Right lung (tissue), 2 donors: ENCODE measurements at regions not wholly inside any gene's neighbourhood (a gene's known extent, or its start where the extent isn't known, plus 50 kb on each side); places are given as distances from the start of the nearest gene placed in this dataset.
A peak's percentile ranks its signal among the peaks of the same experiment; 100 is the strongest.
"Not testable (repeated sequence)": the region's sequence is repeated elsewhere in the genome, so short reads cannot be mapped to it uniquely, and the experiment has no call there.

Experiments
- DNase-seq, 2 donors: peaks; one replicate each; pipeline ENCODE4 v3.0.0-alpha.2; 2013

- DNase-seq: no peak
Measured at GRCh38 chr6:168255283-168255881, 64.2 kb downstream of the DACT2 start.

DNA sequence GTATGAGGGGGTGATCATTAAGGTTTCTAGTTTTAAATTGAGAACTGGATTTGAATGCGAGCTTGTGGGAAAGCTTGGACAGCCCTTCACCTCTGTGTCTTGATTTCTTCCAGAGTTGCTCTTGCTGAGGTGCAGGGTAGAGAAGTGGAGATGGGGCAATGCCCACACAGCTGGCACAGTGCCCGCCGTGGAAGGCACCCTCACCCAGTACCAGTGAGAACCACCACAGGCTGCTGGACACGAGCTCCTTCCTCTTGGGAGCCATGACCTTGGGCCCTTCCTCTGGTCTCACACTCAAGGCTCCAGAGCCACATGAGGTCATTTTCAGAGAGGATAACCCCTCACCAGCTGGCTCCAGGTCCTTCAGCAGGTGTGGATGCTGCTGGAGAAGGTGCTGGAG is 67.3 kb downstream of the DACT2 start:
- no peak for DNase-seq

DNA sequence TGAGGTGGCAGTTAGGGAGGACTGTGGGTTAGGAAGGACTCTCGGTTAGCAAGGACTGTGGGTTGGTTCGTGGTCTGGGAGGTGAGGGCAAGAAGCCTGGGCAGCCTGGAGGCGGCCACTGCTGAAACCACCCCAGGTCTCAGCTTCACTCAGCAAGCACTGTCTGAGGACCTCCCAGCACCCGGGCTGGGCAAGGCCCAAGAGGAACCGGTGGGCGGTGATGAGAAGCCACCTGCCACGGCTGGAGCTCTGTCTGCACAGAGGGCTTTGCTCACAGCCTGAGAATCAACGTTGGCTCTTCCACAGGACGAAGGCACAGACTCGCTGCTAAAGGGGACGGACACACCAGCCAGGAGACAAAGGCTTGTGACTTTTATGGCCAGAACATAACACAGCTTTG is 69.3 kb downstream of the DACT2 start:
- DNase-seq: no peak

DNA sequence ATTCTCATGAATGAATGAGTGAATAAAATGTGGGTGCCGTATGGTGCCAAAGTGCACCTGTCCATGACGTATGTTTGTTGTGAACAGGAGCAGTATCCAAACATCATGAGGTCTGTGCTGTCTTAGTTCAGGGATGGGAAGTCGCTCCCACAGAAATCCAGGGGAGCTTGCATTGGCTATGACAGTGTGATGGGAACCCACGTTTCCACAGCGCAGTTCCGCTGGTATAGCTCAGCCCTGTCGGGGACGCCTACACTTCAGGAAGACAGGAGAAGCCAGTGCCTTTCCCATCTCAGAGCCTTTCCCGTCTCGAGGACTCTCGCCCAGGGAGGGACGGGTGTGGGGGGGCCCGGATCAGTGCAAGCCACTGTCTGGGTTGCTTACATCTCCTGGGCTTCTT is 69.8 kb downstream of the DACT2 start:
- no peak for DNase-seq

DNA sequence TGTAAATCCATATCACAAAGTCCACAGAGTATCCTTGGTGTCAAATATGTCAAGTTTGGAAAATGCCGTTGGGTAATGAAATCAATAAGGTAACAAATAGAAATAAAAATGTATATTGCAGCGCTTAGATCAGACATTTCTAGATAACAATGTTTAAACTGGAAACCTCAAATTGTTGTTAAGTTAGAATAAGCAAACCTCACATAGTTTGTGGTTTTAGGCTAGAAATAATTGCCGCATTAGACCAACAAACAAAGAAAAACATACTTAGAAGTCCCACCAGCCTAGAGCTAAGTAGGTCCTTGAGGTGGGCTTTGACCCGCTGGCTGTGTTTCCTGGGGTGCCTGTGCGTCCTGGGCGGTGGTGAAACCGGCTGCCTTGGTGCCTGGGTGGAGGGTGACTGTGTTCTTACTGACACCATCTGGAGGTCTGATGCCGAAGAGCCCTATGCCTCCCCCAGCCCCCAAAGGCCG is 71.4 kb downstream of the DACT2 start:
- no peak for DNase-seq

DNA sequence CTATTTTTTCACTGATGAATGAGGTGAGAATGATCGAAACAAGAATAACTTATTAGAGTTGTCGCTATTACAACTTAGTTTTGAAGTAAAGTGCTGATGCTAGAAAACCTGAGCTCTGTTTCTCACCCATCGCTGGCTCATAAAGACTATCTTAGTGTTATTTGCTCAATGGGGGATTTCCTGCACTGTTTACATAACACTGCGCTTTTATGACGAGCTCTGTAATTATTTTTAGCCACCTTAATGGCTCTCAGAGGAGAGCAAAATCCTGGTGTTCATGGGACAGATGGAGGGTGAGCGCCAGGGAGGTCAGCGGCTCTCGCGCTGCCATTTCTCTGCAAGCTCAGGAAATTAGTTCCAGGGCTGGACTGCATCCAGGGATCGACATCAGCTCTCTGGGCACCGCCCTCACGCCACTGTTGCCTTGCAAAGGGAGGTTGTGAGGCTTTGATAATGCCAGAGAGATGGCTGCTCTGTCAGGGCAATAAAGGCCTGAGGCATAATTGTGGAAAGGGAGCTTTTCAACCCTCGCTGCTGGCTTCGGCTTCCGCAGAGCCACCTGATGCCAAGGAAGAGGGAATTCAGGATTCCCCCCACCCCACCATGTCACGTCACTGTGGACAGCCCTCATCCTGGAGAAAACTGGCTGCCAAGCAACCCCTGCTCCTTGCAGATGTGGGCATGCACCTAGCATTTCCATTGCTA is 72.0 kb downstream of the DACT2 start:
- peak; percentile 51 to 57 for DNase-seq

- DNase-seq: no peak
Measured at GRCh38 chr6:168244961-168245551, 74.5 kb downstream of the DACT2 start.

- DNase-seq: no peak
Measured at GRCh38 chr6:168243812-168244376, 75.7 kb downstream of the DACT2 start.

DNA sequence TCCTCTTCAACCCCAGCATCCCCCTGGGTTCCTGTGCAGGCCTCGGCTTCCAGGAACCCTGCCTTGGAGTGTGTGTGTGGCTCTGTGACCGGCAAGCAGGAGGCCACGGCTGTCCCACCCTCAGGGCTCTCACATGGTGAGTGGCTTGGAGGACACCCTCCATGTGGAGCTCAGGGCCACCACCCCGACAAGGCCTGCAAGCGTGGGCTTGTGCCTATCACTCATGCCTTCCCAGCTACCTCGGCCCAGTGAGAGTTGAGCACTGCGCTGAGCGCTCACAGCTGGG is 76.7 kb downstream of the DACT2 start:
- no peak for DNase-seq

GRCh38 chr6:168242111-168242939 is 77.3 kb downstream of the DACT2 start:
- no peak for DNase-seq

- no peak for DNase-seq
Measured at GRCh38 chr6:168240160-168240559, 79.4 kb downstream of the DACT2 start.

DNA sequence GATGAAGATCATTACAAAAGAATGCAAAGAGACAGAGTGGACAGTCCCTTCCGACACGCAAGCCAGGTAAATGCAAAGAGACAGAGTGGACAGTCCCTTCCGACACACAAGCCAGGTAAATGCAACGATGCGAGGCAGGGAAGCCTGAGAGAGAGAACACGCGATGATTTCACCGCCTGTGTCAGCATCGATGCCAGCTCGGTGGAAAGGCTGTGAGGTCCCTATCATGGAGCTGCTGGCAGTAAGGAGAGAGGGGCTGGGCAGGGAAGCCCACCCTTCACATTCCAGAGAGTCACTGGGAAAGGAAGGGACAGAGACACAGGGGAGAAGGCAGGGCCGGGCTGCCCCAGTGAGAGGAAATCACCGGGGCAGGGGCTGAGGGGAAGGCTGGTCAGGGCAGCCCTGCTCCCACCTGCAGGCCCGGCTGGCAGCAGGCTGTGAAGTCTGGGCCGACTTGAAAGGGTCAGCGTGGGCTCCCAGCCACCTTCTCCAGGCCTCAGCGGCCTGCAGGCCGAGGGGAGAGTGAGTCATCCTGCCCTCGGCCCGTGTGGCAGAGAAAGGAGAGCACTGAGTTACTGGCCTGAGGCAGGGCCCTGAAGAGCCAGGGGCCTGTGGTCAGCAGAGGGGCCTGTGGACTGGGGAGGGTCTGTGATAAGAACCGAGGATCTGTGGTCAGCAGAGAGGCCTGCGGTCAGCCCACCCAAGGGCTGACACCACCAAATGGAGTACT is 80.4 kb downstream of the DACT2 start:
- DNase-seq: no peak

DNA sequence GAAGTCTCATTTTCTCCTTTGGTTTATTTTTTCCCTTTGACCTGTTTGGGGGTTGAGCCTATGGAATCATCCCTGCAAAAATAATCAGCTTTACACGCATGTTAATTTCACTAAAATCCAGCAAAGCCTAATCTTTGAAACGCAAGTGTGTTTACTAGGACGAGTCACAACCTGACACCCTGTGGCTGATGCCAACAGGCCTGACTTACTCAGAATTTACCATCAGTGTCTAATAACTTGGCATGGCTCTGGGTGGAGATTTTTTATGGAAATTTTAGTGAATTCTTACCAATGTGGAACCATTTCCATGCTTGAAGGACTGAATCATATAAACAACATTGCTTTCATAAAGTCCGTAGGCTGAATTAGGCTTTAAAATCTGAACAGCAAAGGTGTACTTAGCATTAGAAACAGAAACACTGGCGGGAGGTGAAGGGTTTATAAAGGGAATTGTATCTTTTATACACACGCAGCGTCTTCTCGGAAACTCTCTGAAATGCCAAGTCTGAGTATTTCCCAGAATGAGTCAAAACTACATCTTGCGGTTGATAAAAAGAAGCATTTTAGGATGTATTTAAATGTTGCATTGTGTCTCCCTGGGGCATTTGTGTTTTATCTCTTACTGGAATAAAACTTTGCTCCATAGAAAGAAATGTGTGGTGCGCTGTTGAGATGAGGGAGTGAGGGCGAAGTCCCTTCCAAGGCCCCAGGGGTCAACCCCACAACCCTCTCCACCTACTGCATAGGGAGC is 81.2 kb downstream of the DACT2 start:
- DNase-seq: no peak

DNA sequence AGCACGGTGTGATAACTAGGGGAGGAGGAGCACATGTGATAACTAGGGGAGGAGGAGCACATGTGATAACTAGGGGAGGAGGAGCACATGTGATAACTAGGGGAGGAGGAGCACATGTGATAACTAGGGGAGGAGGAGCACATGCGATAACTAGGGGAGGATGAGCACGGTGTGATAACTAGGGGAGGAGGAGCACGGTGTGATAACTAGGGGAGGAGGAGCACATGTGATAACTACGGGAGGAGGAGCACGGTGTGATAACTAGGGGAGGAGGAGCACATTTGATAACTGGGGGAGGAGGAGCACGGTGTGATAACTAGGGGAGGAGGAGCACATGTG is 85.7 kb downstream of the DACT2 start:
- not testable (repeated sequence) for DNase-seq

- no peak for DNase-seq
Measured at GRCh38 chr6:168232989-168233874, 86.3 kb downstream of the DACT2 start.

DNA sequence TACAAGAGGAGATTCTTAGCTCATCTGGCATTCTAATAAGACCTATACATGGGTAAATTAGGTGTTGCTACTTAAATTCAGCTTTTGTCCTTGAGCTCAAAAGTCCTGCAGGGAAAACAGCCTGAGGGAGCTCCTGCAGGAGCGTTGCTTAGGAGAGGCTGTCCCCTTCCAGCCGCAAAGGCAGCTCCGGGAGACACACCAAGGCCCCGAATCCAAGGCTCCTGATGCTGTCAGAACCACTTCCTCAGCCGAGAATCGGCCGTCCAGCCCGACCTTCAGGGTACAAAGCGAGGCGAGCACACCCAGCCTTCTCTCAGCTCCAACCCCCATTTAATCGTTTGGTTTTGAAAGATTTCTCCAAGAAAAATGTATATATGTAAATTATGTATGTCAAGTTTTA is 87.0 kb downstream of the DACT2 start:
- DNase-seq: no peak

- DNase-seq: no peak
Measured at GRCh38 chr6:168232062-168232461, 87.5 kb downstream of the DACT2 start.

- DNase-seq: no peak
Measured at GRCh38 chr6:168231393-168231957, 88.1 kb downstream of the DACT2 start.

GRCh38 chr6:168229368-168229752 is 90.2 kb downstream of the DACT2 start:
- DNase-seq: no peak
